IPS-18c (cell line): ENCODE measurements at regions not wholly inside any gene's neighbourhood (a gene's known extent, or its start where the extent isn't known, plus 50 kb on each side); places are given as distances from the start of the nearest gene placed in this dataset.
"Not testable (repeated sequence)": the region's sequence is repeated elsewhere in the genome, so short reads cannot be mapped to it uniquely, and the experiment has no call there.

Experiments
- H3K4me3 ChIP-seq: 2 replicates; pipeline ENCODE4 v1.7.0; 2013; ENCODE audit warnings: low read depth, mild to moderate bottlenecking, low read length, moderate library complexity; ENCODE audit not compliant: insufficient read depth
- H3K9me3 ChIP-seq: one replicate; pipeline ENCODE4 v1.6.1; 2013; ENCODE audit warnings: mild to moderate bottlenecking, low read length, moderate library complexity; ENCODE audit not compliant: control insufficient read depth, insufficient read depth

- no peak overlapping the region for H3K4me3 ChIP-seq
- H3K9me3 ChIP-seq: no peaks in the 10 kb centered on the region
Measured at GRCh38 chr12:24698972-24699371, 249.9 kb downstream of the BCAT1 start.

GRCh38 chr12:24697769-24698168 lies 251.1 kb downstream of the BCAT1 start:
- Histone ChIP-seq H3K4me3 (no peak overlapping the region), H3K9me3 (no peaks in the 10 kb centered on the region)

- no peak overlapping the region for H3K4me3 ChIP-seq
- no peaks in the 10 kb centered on the region for H3K9me3 ChIP-seq
Measured at GRCh38 chr12:24697295-24697694, 251.6 kb downstream of the BCAT1 start.

- no peaks in the 10 kb centered on the region for H3K9me3 ChIP-seq
- no peak overlapping the region for H3K4me3 ChIP-seq
Measured at GRCh38 chr12:24696800-24697199, 252.1 kb downstream of the BCAT1 start.

GRCh38 chr12:24695657-24696329 lies 253.1 kb downstream of the BCAT1 start:
- Histone ChIP-seq H3K9me3 (no peaks in the 10 kb centered on the region), H3K4me3 (no peak overlapping the region)

- no peak overlapping the region for H3K4me3 ChIP-seq
- H3K9me3 ChIP-seq: no peaks in the 10 kb centered on the region
Measured at GRCh38 chr12:24695103-24695502, 253.8 kb downstream of the BCAT1 start.

- no peak overlapping the region for H3K4me3 ChIP-seq
- H3K9me3 ChIP-seq: no peaks in the 10 kb centered on the region
Measured at GRCh38 chr12:24688601-24689000, 260.3 kb downstream of the BCAT1 start.

- peaks cover 2% of the 10 kb centered on the region for H3K9me3 ChIP-seq
- no peak overlapping the region for H3K4me3 ChIP-seq
Measured at GRCh38 chr12:24681570-24681969, 267.3 kb downstream of the BCAT1 start.

GRCh38 chr12:24679126-24679525 lies 269.8 kb downstream of the BCAT1 start:
- H3K4me3 ChIP-seq: no peak overlapping the region

GRCh38 chr12:24678436-24678835 lies 270.5 kb downstream of the BCAT1 start:
- no peak overlapping the region for H3K4me3 ChIP-seq
- peaks cover 2% of the 10 kb centered on the region for H3K9me3 ChIP-seq

More at GRCh38 chr12:24679126-24679525, 269.8 kb downstream of the BCAT1 start:
- H3K9me3 ChIP-seq: peaks cover 2% of the 10 kb centered on the region

GRCh38 chr12:24668563-24668962 lies 280.3 kb downstream of the BCAT1 start:
- Histone ChIP-seq H3K9me3 (no peaks in the 10 kb centered on the region), H3K4me3 (no peak overlapping the region)

GRCh38 chr12:24664161-24664880 lies 284.6 kb downstream of the BCAT1 start:
- Histone ChIP-seq H3K9me3 (no peaks in the 10 kb centered on the region), H3K4me3 (no peak overlapping the region)

- Histone ChIP-seq H3K4me3 (no peak overlapping the region), H3K9me3 (no peaks in the 10 kb centered on the region)
Measured at GRCh38 chr12:24661657-24662096, 287.2 kb downstream of the BCAT1 start.

- H3K9me3 ChIP-seq: no peaks in the 10 kb centered on the region
- H3K4me3 ChIP-seq: no peak overlapping the region
Measured at GRCh38 chr12:24659016-24659415, 289.9 kb downstream of the BCAT1 start.

GRCh38 chr12:24654344-24654743 lies 294.6 kb downstream of the BCAT1 start:
- H3K4me3 ChIP-seq, H3K9me3 ChIP-seq: not testable (repeated sequence)

GRCh38 chr12:24649634-24650033 lies 299.3 kb downstream of the BCAT1 start:
- H3K4me3 ChIP-seq: no peak overlapping the region
- H3K9me3 ChIP-seq: no peaks in the 10 kb centered on the region

- Histone ChIP-seq H3K9me3 (no peaks in the 10 kb centered on the region), H3K4me3 (no peak overlapping the region)
Measured at GRCh38 chr12:24649209-24649608, 299.7 kb downstream of the BCAT1 start.

GRCh38 chr12:24645254-24645653 lies 303.6 kb downstream of the BCAT1 start:
- H3K9me3 ChIP-seq: no peaks in the 10 kb centered on the region

More at GRCh38 chr12:24645254-24645653, 303.6 kb downstream of the BCAT1 start:
- H3K4me3 ChIP-seq: no peak overlapping the region
